ENCODE measurements at regions not wholly inside any gene's neighbourhood (a gene's known extent, or its start where the extent isn't known, plus 50 kb on each side); places are given as distances from the start of the nearest gene placed in this dataset.

GRCh38 chr6:157767775-157768156 is 55.3 kb upstream of the SNX9 start:
- no peak for TF ChIP-seq CTCF (IDR thresholded peaks at IDR 0.05; ENCODE audit: insufficient read depth, low read depth, low read length, missing control alignments)
- DNase-seq (ENCODE audit: low read depth): no peak
- no peak overlapping the region for H3K4me3 ChIP-seq (ENCODE audit: low read length)

GRCh38 chr6:157768304-157768703 is 54.7 kb upstream of the SNX9 start:
- no peak for TF ChIP-seq CTCF (IDR thresholded peaks at IDR 0.05; ENCODE audit: insufficient read depth, low read depth, low read length, missing control alignments)
- H3K4me3 ChIP-seq (ENCODE audit: low read length): no peak overlapping the region
- DNase-seq (ENCODE audit: low read depth): no peak

- DNase-seq (ENCODE audit: low read depth): no peak
- H3K4me3 ChIP-seq (ENCODE audit: low read length): no peak overlapping the region
- TF ChIP-seq CTCF (IDR thresholded peaks at IDR 0.05; ENCODE audit: insufficient read depth, low read depth, low read length, missing control alignments): no peak
Observed at GRCh38 chr6:157768863-157769551, 54.0 kb upstream of the SNX9 start.

GRCh38 chr6:157769776-157770426 is 53.1 kb upstream of the SNX9 start:
- H3K4me3 ChIP-seq (ENCODE audit: low read length): no peak overlapping the region
- peak; percentile 55 for DNase-seq (ENCODE audit: low read depth)
- TF ChIP-seq CTCF (IDR thresholded peaks at IDR 0.05; ENCODE audit: insufficient read depth, low read depth, low read length, missing control alignments): no peak

DNA sequence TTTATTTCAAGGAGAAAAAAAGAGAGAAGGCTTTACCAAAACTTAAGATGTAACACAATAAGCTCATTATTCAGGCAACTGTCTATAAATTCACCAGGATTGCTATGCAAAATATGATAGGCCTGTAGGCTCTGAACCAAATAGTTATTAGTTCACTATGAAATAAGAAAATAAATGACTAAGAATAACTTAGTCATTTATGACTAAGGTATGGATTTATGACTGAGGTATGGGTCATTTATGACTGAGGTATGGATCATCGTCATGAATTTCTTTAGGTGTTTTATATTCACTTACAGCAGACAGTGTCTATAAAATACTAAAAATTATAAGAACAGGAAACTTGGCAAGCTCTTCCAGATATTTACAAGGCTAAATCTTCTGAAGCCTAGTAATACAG is 52.1 kb upstream of the SNX9 start:
- DNase-seq (ENCODE audit: low read depth): peak; percentile 86
- TF ChIP-seq CTCF (IDR thresholded peaks at IDR 0.05; ENCODE audit: insufficient read depth, low read depth, low read length, missing control alignments): no peak
- H3K4me3 ChIP-seq (ENCODE audit: low read length): no peak overlapping the region

DNA sequence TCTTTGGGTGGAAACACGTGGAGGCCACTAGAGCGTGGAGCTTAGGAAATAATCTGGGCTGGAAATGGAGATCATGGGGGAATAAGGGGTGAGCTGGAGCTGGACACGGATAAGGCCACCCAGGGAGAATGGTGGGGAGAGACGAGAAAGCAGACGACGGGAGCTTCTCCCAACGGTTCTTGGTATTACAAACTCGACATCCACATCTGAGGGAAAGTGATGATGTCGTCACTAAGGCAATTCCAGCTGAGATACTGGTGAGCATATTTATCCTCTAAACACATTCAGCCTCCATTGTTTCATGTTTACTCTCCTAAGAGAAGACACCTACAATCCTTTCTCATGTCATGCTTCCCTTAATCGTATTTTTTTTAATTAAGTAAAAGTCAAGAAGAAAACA is 50.2 kb upstream of the SNX9 start:
- DNase-seq (ENCODE audit: low read depth): no peak
- no peak overlapping the region for H3K4me3 ChIP-seq (ENCODE audit: low read length)
- no peak for TF ChIP-seq CTCF (IDR thresholded peaks at IDR 0.05; ENCODE audit: insufficient read depth, low read depth, low read length, missing control alignments)
